Spinal cord (tissue), 9 donors: ENCODE measurements at regions not wholly inside any gene's neighbourhood (a gene's known extent, or its start where the extent isn't known, plus 50 kb on each side); places are given as distances from the start of the nearest gene placed in this dataset.
A peak's percentile ranks its signal among the peaks of the same experiment; 100 is the strongest.
"Not testable (repeated sequence)": the region's sequence is repeated elsewhere in the genome, so short reads cannot be mapped to it uniquely, and the experiment has no call there.

Experiments used
- DNase-seq, 6 donors: peaks; one replicate each; pipeline versions ENCODE4 v3.0.0 to v3.0.0-alpha.2; 2013 to 2015; ENCODE audit warnings: low spot score in 6 of 6, low read depth in 4 of 6
- H3K27ac ChIP-seq: one replicate; pipeline ENCODE4 v1.5.1; 2013; ENCODE audit warnings: low read depth, low read length, control low read depth
- H3K27me3 ChIP-seq: one replicate; pipeline ENCODE4 v1.6.1; 2013; ENCODE audit warnings: low read length; ENCODE audit not compliant: control insufficient read depth, insufficient read depth
- H3K36me3 ChIP-seq: one replicate; pipeline ENCODE4 v1.6.1; 2013; ENCODE audit warnings: low read length; ENCODE audit not compliant: control insufficient read depth, insufficient read depth
- H3K4me1 ChIP-seq: one replicate; pipeline ENCODE4 v1.6.1; 2013; ENCODE audit warnings: low read length; ENCODE audit not compliant: control insufficient read depth, insufficient read depth
- H3K4me3 ChIP-seq: one replicate; pipeline ENCODE4 v1.5.1; 2013; ENCODE audit warnings: low read depth, low read length, control low read depth
- H3K9me3 ChIP-seq: one replicate; pipeline ENCODE4 v1.6.1; 2013; ENCODE audit warnings: low read length; ENCODE audit not compliant: control insufficient read depth, insufficient read depth
- WGBS: methylation state at CpG from one replicate; pipeline ENCODE4 v1.1.5; 2013; ENCODE audit warnings: missing lambda C conversion rate; ENCODE audit not compliant: insufficient coverage; 5-methylcytosine and 5-hydroxymethylcytosine counted together
- donor health status: healthy.

DNA sequence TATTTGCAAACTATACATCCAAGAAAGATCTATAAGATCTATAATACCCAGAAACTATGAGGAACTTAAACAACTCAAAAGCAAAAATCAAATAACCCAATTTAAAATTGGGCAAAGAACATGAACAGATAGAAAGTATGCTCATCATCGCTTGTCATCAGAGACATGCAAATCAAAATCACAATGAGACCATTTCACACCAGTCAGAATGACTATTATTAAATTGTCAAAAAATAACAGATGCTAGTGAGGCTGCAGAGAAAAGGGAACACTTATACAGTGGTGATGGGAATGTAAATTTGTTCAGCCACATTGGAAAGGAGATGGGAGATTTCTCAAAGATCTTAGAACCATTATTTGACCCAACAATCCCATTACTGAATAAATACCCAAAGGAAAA lies 1451.7 kb upstream of the ADGRL3 start:
- no peak for DNase-seq
- WGBS, result no CpG with 5 or more reads among the region's 1 CpG
- Histone ChIP-seq H3K4me3 (no peak overlapping the region), H3K27ac (no peak overlapping the region), H3K36me3 (no peaks in the 10 kb centered on the region), H3K9me3 (peaks cover 3% of the 10 kb centered on the region), H3K4me1 (no peaks in the 10 kb centered on the region), H3K27me3 (no peaks in the 10 kb centered on the region)

DNA sequence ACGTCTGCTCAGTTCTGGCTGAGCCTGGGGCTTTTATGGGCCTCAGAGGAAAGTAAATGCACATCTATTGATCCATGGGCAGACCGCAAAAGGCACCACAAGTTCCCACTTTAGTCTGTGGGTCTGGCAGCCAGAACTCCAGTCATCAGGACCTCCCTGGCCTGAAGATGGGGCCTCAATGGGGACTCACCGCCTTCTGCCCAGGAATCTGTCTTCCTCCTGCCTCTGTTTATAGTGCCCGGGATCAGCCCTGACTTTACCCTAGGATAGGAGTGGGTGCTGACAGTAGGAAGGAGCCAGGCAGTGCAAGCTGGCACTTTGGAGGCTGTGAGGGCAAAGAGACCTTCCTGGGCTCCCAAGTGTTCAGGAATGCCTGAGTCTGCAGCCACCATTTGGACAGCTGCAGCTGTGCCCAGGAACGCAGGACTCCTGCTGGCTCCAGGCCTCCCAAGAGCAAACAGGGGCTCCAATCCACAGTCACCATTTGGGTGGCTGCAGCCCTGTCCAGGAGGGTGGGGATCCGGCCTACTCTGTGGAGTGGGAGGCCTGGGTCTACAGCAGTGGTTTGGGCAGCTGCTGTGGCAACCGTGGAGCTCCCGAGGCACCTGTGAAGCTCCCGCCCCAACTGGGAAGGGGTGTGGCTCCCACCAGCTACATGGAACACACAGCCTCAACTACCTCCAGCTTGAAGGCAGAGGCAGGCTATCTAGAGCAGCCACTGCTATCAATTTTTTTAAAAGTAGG lies 1440.9 kb upstream of the ADGRL3 start:
- WGBS, result 93% methylated on average over 9 of the region's 9 CpGs
- no peak for DNase-seq

DNA sequence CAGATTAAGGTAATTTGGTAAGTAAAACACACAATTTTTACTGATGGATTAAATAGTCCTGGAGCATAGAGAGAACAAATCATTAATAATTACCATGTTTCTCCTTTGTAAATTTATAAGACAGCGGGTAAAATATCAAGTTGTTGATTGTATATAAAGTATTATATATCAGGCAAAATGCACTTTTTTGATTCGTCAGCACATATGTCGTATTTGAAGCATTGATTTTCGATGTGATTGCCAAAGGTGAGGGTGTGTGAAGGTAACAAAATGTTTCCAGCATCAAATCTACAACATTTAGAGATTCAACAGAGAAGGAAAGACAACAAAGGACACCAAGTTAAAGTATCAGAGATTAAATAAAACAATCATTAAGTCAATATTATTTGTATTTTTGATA lies 1437.8 kb upstream of the ADGRL3 start:
- H3K27me3 ChIP-seq, result no peaks in the 10 kb centered on the region
- no CpG with 5 or more reads among the region's 4 CpGs for WGBS

More for the DNA sequence above, 1440.9 kb upstream of the ADGRL3 start:
- H3K4me3 ChIP-seq, result no peak overlapping the region
- no peak overlapping the region for H3K27ac ChIP-seq
- no peaks in the 10 kb centered on the region for H3K27me3 ChIP-seq
- no peaks in the 10 kb centered on the region for H3K36me3 ChIP-seq
- no peaks in the 10 kb centered on the region for H3K4me1 ChIP-seq
- H3K9me3 ChIP-seq, result peaks cover 6% of the 10 kb centered on the region

DNA sequence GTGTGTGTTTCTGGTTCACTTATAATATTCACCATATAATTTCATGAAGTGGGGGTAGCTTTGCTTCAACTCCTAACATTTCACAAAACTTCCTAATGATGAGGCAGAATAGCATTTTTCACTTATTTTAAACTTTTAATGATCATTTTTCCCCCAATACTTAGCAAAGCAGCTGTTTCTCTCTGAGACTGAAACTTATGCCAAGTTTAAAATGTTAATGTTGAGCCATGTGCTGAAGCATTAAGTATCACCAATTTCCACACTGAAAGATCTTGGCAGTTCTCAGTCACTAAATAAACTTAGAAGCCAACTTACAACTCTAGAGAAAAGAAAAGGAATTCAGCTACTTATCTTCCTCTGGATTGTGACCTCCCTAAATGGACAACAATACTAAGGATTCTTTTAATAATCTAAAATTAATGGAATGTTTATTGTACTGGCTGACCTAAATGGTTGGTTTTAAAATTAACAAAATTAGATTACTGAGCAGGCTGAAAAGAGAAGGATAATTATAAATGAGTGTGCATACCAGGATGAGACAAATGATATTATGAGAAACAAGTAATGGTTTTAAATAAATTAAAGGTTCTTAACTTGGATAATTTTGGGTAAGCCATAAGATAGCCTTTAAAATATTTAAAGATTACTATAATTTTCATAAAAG lies 1429.4 kb upstream of the ADGRL3 start:
- no peak overlapping the region for H3K27ac ChIP-seq
- H3K9me3 ChIP-seq, result no peaks in the 10 kb centered on the region
- no peaks in the 10 kb centered on the region for H3K36me3 ChIP-seq
- H3K4me1 ChIP-seq, result no peaks in the 10 kb centered on the region
- no peaks in the 10 kb centered on the region for H3K27me3 ChIP-seq
- peak in 2 of 6 donors; percentile 0 to 29 for DNase-seq
- H3K4me3 ChIP-seq, result no peak overlapping the region

More for the DNA sequence above, 1437.8 kb upstream of the ADGRL3 start:
- DNase-seq, result no peak
- no peak overlapping the region for H3K27ac ChIP-seq
- peaks cover 6% of the 10 kb centered on the region for H3K9me3 ChIP-seq
- H3K4me1 ChIP-seq, result no peaks in the 10 kb centered on the region
- H3K36me3 ChIP-seq, result no peaks in the 10 kb centered on the region
- no peak overlapping the region for H3K4me3 ChIP-seq

DNA sequence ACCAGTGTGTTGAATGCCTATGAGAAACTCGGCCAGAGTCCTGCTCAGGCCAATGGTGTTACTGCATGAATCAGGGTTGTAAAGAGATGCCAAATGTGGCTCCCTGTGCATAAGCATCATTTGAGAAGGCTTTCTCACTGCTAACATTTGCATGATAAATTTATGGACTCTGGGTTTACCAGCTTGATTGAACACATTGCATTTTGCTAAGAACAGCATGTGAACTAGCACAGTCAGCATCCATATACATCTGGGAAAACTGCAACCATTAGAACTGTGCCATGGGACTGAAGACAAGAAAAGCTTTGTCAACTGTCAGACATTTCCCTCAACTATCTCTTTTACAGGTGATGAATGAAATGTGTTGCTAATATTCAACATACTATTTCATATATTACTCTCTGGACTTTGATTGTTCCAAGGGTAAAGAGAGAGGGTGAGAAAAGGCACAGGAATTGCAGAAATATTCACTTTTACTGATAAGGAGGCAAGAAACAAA lies 1427.4 kb upstream of the ADGRL3 start:
- 63% methylated on average over 1 of the region's 1 CpG for WGBS

DNA sequence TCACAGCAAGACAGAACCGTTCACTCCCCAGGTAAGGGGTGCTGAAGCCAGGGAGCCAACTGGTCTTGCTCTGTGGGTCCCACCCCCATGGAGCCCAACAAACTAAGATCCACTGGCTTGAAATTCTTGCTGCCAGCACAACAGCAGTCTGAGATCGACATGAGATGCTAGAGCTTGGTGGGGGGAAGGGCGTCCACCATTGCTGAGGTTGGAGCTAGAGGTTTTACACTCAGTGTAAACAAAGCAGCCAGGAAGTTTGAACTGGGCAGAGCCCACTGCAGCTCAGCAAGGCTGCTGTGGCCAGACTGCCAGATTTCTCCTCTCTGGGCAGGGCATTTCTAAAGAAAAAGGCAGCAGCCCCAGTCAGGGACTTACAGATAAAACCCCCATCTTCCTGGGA lies 1419.9 kb upstream of the ADGRL3 start:
- H3K4me1 ChIP-seq, H3K27me3 ChIP-seq, DNase-seq, H3K9me3 ChIP-seq, H3K4me3 ChIP-seq, H3K36me3 ChIP-seq, H3K27ac ChIP-seq: not testable (repeated sequence)
- WGBS, result 86% methylated on average over 3 of the region's 3 CpGs

More for the DNA sequence above, 1427.4 kb upstream of the ADGRL3 start:
- H3K9me3 ChIP-seq, result no peaks in the 10 kb centered on the region
- H3K27me3 ChIP-seq, result no peaks in the 10 kb centered on the region
- peak in 2 of 6 donors; percentile 25 to 70 for DNase-seq
- no peaks in the 10 kb centered on the region for H3K4me1 ChIP-seq
- no peak overlapping the region for H3K4me3 ChIP-seq
- no peaks in the 10 kb centered on the region for H3K36me3 ChIP-seq
- no peak overlapping the region for H3K27ac ChIP-seq

DNA sequence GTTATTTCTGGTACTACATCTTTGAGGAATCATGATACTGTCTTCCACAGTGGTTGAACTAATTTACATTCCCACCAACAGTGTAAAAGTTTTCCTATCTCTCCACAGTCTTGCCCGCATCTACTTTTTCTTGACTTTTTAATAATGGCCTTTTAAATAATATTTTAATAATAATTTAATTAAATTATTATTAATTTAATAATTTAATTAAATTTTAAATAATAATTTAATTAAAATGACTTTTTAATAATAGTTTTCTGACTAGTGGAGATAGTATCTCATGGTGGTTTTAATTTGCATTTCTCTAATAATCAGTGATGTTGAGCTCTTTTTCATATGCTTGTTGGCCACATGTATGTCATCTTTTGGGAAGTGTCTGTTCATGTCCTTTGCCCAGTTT lies 1395.0 kb upstream of the ADGRL3 start:
- peaks cover 2% of the 10 kb centered on the region for H3K9me3 ChIP-seq
- no peaks in the 10 kb centered on the region for H3K36me3 ChIP-seq
- no peak overlapping the region for H3K27ac ChIP-seq
- H3K4me1 ChIP-seq, result no peaks in the 10 kb centered on the region
- DNase-seq, result no peak
- no peak overlapping the region for H3K4me3 ChIP-seq
- no CpG with 5 or more reads among the region's 1 CpG for WGBS
- no peaks in the 10 kb centered on the region for H3K27me3 ChIP-seq

DNA sequence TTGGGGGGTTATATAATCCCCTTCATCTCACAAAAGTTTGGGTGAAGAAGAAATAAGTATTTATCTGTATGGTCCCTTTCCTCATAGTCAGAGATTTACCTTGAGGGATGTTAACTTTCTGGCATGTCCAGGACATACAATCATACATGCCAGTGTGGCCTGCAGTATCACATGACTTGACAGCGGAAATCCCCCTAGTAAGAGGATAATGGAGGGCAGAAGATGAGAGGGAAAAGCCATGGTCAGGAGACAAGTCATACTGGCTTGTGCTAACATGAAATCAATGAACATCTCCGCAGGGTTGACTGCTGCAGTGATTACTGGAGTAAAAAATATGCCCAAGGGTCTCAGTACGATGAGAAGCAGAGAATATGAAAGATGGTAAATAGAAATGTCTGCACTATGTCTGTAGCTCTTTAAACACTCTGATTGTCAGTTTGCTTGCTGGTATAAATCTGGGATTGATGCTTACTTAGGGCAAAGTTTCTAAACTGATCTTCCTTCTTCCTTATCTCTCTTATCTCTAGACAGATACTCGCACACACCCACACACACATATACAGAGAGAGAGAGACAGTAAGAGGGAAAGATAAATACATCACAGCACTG lies 1385.6 kb upstream of the ADGRL3 start:
- WGBS, result 79% methylated on average over 3 of the region's 4 CpGs

DNA sequence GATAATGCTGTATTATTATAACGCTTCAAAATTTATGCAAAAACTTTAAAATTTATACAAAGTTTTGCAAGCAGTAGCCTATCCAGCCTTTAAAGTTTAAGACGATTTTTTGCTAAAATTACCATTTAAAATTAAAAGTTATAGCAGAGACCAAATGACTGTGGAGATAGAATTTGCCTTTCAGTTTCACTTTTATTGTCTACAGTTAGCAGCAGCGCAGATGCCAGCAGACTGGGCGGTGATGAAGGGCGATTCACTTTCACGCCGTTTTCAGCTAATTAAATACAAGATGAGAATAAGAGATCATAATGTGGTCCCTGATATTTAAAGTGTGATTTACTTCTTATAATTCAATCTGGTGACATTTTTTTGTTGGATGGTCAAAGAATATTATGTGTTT lies 1381.5 kb upstream of the ADGRL3 start:
- Histone ChIP-seq H3K27ac (no peak overlapping the region), H3K36me3 (no peaks in the 10 kb centered on the region), H3K4me3 (peak overlapping the region; percentile 18), H3K27me3 (no peaks in the 10 kb centered on the region), H3K4me1 (no peaks in the 10 kb centered on the region), H3K9me3 (no peaks in the 10 kb centered on the region)
- WGBS, result no CpG with 5 or more reads among the region's 7 CpGs
- DNase-seq, result peak in 2 of 6 donors; percentile 41 to 57

More for the DNA sequence above, 1385.6 kb upstream of the ADGRL3 start:
- H3K4me1 ChIP-seq, result no peaks in the 10 kb centered on the region
- H3K9me3 ChIP-seq, result no peaks in the 10 kb centered on the region
- H3K27ac ChIP-seq, result no peak overlapping the region
- no peak overlapping the region for H3K4me3 ChIP-seq
- H3K27me3 ChIP-seq, result no peaks in the 10 kb centered on the region
- no peak for DNase-seq
- no peaks in the 10 kb centered on the region for H3K36me3 ChIP-seq
